ENCODE measurements at regions not wholly inside any gene's neighbourhood (a gene's known extent, or its start where the extent isn't known, plus 50 kb on each side); places are given as distances from the start of the nearest gene placed in this dataset.

DNA sequence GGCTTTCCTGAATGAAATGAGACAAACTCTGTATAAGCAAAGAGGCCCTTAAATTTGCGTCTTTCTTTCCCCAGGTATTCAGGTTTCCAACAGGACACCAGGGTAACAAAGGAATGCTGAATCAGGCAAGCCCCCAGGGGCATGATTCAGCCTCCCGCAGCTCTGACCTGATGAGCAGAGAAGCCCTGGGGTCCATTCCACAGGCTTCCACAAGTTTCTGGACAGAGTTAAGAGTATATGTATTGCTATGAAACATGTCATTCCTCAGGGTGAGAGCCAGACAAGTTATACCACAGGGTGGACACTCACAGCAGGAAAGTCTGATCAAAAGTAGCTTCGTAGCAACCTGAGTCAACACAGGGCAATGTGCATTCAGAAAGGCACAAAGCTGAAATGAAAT, 68.1 kb upstream of the CTNNB1 start:
- TF ChIP-seq, protein P1, sequence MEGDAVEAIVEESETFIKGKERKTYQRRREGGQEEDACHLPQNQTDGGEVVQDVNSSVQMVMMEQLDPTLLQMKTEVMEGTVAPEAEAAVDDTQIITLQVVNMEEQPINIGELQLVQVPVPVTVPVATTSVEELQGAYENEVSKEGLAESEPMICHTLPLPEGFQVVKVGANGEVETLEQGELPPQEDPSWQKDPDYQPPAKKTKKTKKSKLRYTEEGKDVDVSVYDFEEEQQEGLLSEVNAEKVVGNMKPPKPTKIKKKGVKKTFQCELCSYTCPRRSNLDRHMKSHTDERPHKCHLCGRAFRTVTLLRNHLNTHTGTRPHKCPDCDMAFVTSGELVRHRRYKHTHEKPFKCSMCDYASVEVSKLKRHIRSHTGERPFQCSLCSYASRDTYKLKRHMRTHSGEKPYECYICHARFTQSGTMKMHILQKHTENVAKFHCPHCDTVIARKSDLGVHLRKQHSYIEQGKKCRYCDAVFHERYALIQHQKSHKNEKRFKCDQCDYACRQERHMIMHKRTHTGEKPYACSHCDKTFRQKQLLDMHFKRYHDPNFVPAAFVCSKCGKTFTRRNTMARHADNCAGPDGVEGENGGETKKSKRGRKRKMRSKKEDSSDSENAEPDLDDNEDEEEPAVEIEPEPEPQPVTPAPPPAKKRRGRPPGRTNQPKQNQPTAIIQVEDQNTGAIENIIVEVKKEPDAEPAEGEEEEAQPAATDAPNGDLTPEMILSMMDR (conservative IDR thresholded peaks at IDR 0.05; ENCODE audit: low read depth, low read length) = no peak
- Histone ChIP-seq H3K36me3 (ENCODE audit: insufficient read depth) (no peaks in the 10 kb centered on the region), H3K4me3 (IDR thresholded peaks at IDR 0.05; ENCODE audit: insufficient read depth, low read depth, low read length) (no peak overlapping the region), H3K4me2 (no peak overlapping the region), H2AFZ (ENCODE audit: low read depth) (no peak overlapping the region), H4K20me1 (ENCODE audit: insufficient read depth) (no peaks in the 10 kb centered on the region), H3K27ac (no peak overlapping the region), H3K27me3 (ENCODE audit: insufficient read depth, low read depth) (no peaks in the 10 kb centered on the region), H3K79me2 (ENCODE audit: insufficient read depth, low read depth) (no peaks in the 10 kb centered on the region), H3K9ac (no peak overlapping the region), H3K4me1 (ENCODE audit: low read depth, poor library complexity, severe bottlenecking) (no peaks in the 10 kb centered on the region)

DNA sequence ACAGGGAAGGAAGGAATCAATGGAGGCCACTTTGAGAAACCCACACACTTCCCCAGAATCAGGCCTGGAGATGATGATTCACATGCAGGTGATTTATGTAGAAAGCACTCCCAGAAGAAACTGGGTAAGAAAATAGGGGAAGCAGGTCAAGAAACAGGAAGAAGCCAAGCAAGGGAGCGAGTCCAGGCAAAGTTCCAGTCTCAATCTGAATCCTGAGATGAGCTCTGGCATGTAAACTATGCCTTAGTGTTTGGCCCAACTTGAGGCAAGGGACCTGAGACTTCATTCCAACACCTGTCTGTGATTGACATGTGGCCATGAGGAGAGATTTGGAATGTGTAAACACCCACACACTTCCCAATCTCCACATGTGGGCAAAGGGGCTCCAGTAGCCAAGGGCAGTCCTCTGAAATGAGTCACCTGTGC, 61.6 kb upstream of the CTNNB1 start:
- Histone ChIP-seq H3K9ac (no peak overlapping the region), H3K4me2 (no peak overlapping the region), H3K4me3 (IDR thresholded peaks at IDR 0.05; ENCODE audit: insufficient read depth, low read depth, low read length) (no peak overlapping the region), H4K20me1 (ENCODE audit: insufficient read depth) (no peaks in the 10 kb centered on the region), H3K36me3 (ENCODE audit: insufficient read depth) (no peaks in the 10 kb centered on the region), H3K27ac (no peak overlapping the region), H3K27me3 (ENCODE audit: insufficient read depth, low read depth) (no peaks in the 10 kb centered on the region), H3K4me1 (ENCODE audit: low read depth, poor library complexity, severe bottlenecking) (no peaks in the 10 kb centered on the region), H3K79me2 (ENCODE audit: insufficient read depth, low read depth) (no peaks in the 10 kb centered on the region), H2AFZ (ENCODE audit: low read depth) (no peak overlapping the region)
- TF ChIP-seq, protein P1 (conservative IDR thresholded peaks at IDR 0.05; ENCODE audit: low read depth, low read length) = no peak

DNA sequence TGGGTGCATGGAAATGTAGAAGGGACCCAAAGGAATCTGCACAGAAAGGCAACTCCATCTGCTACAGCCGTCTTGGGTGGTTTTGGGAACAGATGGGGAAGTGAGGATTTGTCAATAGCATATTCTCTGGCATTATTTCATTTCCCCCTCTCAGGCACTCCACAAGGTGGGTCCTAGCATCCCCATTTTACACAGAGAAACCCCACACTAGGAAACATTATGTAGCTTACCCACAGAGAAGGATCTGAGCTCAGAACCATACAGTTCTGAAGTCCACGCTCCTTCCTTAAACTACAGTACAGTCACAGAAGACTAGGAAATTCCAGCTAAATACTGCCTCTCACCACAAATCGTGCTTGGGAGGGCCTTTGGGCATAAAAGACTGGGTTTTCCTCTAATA, 61.2 kb upstream of the CTNNB1 start:
- H3K4me1 ChIP-seq (ENCODE audit: low read depth, poor library complexity, severe bottlenecking) = no peaks in the 10 kb centered on the region
- no peaks in the 10 kb centered on the region for H3K79me2 ChIP-seq (ENCODE audit: insufficient read depth, low read depth)
- H2AFZ ChIP-seq (ENCODE audit: low read depth) = no peak overlapping the region
- H3K4me3 ChIP-seq (IDR thresholded peaks at IDR 0.05; ENCODE audit: insufficient read depth, low read depth, low read length) = no peak overlapping the region
- H4K20me1 ChIP-seq (ENCODE audit: insufficient read depth) = no peaks in the 10 kb centered on the region
- H3K27ac ChIP-seq = no peak overlapping the region
- no peak overlapping the region for H3K4me2 ChIP-seq
- H3K36me3 ChIP-seq (ENCODE audit: insufficient read depth) = no peaks in the 10 kb centered on the region
- TF ChIP-seq, protein P1 (conservative IDR thresholded peaks at IDR 0.05; ENCODE audit: low read depth, low read length) = no peak
- no peaks in the 10 kb centered on the region for H3K27me3 ChIP-seq (ENCODE audit: insufficient read depth, low read depth)
- no peak overlapping the region for H3K9ac ChIP-seq

DNA sequence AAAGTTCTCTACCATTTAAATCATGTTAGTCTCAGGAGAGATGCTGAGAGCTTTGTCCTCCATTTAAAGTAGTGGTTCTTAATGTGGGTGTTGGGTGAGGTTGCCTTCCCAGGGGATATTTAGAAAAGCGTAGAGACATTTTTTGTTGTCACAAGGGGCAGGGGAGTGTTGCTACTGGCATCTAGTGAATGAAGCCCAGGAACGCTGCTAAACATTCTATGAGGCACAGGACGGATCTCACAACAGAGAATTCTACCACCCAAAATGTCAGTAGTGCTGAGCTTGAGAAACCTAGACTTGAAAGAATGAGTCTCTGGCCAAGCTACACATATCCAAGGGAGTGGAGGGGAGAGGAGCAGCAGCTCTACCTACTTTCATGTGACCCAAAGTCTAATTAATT, 60.7 kb upstream of the CTNNB1 start:
- H3K79me2 ChIP-seq (ENCODE audit: insufficient read depth, low read depth) = no peaks in the 10 kb centered on the region
- no peak overlapping the region for H3K4me2 ChIP-seq
- no peaks in the 10 kb centered on the region for H3K36me3 ChIP-seq (ENCODE audit: insufficient read depth)
- no peak overlapping the region for H3K27ac ChIP-seq
- no peaks in the 10 kb centered on the region for H4K20me1 ChIP-seq (ENCODE audit: insufficient read depth)
- TF ChIP-seq, protein P1 (conservative IDR thresholded peaks at IDR 0.05; ENCODE audit: low read depth, low read length) = no peak
- no peak overlapping the region for H3K4me3 ChIP-seq (IDR thresholded peaks at IDR 0.05; ENCODE audit: insufficient read depth, low read depth, low read length)
- H3K4me1 ChIP-seq (ENCODE audit: low read depth, poor library complexity, severe bottlenecking) = no peaks in the 10 kb centered on the region
- H3K9ac ChIP-seq = no peak overlapping the region
- H3K27me3 ChIP-seq (ENCODE audit: insufficient read depth, low read depth) = no peaks in the 10 kb centered on the region
- no peak overlapping the region for H2AFZ ChIP-seq (ENCODE audit: low read depth)

Data from KMS-11 (cell line).